GM04503 (cell line): ENCODE measurements at regions not wholly inside any gene's neighbourhood (a gene's known extent, or its start where the extent isn't known, plus 50 kb on each side); places are given as distances from the start of the nearest gene placed in this dataset.
A peak's percentile ranks its signal among the peaks of the same experiment; 100 is the strongest.

Source experiments
- DNase-seq: peaks from one replicate; pipeline ENCODE4 v3.0.0-alpha.2; 2012; ENCODE audit warnings: low read depth

- DNase-seq: peak; percentile 26
These were observed 89.0 kb upstream of the SLC14A2 start for GRCh38 chr18:45526114-45526841.

DNA sequence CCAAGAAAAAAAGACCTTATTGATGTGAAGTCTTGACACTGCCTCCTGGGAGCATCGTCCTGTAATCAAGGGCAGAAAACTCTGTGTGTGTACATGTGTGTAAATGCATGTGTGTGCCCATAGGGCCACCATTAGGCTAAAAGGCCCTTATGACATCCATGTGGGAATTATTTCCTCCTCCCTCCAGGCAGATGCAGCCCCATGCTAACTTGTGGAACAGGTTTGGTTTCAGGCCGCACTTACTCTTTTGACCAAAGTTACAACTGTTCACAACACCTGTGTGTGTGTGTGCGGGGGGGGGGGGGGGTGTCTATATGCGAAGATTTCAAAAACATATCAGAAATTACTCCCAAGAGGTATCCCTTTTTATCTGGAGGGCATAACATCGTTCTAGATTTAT is 87.4 kb upstream of the SLC14A2 start:
- DNase-seq: no peak

DNA sequence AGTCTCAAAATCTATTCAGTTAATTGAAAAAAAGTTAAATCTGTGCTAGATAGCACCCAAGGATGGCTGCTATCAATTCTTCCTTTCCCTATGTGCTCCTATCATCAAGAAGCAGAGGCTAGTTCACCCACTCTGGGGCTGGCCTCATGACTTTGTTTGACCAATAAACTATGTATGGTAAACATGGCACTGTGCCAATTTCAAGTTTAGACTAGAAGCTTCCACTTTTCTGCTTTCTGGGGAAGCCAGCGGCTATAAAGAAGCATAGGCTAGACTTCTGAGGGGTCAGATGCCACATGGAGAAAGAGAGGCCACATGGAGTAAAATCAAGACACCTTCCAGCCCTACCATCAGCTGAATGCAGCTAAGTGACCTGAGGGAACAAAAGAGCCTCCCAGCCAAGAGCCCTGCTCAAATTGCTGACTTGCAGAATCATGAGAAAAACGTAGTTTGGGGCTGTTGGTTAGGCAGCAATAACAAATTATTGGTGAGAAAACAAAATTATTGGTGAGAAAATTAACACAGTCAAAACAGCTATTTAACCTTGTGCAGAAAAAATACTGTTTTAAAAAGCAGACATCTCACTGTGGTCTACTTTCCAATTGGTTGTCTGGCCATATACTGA is 86.5 kb upstream of the SLC14A2 start:
- DNase-seq: no peak

GRCh38 chr18:45538444-45538843 is 76.8 kb upstream of the SLC14A2 start:
- no peak for DNase-seq

GRCh38 chr18:45539491-45539891 is 75.8 kb upstream of the SLC14A2 start:
- no peak for DNase-seq

- DNase-seq: no peak
These were observed 75.2 kb upstream of the SLC14A2 start for GRCh38 chr18:45540125-45540524.

- DNase-seq: no peak
These were observed 73.9 kb upstream of the SLC14A2 start for GRCh38 chr18:45541421-45541820.

- DNase-seq: no peak
These were observed 73.2 kb upstream of the SLC14A2 start for GRCh38 chr18:45542043-45542442.

DNA sequence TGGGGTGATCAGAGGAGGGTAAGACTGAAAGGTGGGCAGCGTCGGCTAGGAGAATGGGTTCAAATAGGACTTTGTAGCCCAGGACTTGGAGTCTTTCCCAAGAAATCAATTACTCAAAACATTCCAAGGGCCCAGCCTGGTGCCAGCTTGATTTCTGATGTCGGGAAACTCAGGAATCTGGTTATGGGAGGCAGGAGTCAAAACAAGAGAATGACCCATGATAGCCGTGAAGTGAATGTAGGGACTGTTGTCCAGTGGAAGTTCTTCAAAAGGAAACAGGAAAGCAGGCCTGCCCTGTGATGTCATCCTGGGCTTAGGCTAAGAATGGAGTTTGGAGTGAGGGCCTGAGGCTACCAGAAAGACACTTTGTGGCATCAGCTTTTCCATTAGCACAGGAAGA is 67.4 kb upstream of the SLC14A2 start:
- no peak for DNase-seq

- no peak for DNase-seq
These were observed 66.7 kb upstream of the SLC14A2 start for GRCh38 chr18:45548614-45549013.

DNA sequence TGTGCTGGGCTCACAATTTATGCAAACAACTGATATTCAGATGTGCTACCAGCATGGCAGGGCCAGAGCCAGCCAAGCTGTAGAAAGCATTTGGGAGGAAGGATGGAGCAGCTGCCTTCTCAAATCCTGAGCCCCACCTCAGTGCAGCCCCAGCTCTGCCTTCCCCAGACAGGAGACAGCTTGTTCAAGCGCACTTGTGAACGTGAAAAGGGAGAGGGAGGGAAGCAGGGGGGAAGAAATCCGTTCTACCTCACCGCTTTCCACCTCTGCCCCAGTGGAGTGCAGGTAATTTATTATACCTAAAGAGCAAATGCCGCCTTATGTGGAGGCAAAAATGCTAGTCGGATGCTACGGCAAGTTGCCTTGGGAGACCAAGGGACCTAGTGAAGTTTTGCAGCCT is 66.0 kb upstream of the SLC14A2 start:
- no peak for DNase-seq

GRCh38 chr18:45551142-45551815 is 64.0 kb upstream of the SLC14A2 start:
- no peak for DNase-seq

GRCh38 chr18:45553723-45554388 is 61.4 kb upstream of the SLC14A2 start:
- no peak for DNase-seq

GRCh38 chr18:45554389-45554737 is 60.9 kb upstream of the SLC14A2 start:
- DNase-seq: no peak

DNA sequence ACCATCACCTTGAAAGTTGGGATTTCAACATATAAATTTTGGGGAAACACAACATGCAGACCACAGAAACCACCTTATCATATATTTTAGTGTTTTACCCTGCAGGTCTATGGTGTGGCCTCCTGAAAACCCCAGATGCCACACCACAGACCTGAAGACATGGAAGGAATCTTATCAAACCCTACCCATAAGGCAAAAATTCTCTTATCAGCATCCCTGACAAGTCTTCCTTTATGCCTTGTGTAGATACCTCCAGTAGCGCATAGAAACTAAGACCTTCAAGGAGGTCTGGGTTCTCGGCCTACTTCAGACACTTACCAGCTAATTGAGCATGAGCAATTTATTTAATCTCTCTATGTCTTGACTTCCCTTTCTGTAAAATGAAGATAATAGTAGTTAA is 59.1 kb upstream of the SLC14A2 start:
- no peak for DNase-seq

DNA sequence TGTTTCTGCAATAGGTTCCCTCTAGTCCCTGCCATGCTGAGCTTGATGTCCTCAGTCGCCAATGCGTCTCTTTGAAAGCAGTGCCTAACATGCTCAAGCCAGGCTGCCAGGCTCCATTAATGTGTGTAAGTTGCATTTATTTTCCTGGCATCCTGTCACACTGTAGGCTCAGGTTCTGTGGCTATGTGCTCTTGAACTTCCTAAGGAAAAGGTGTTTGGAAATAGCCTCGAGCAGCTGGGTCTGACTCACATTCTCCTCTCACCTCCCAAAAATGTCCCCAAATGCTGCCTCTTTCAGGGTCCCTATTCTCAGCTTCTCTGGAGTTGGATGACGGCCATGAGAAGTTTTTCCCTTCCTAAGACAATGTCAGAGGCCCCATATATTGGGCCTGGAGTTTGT is 58.0 kb upstream of the SLC14A2 start:
- DNase-seq: no peak

DNA sequence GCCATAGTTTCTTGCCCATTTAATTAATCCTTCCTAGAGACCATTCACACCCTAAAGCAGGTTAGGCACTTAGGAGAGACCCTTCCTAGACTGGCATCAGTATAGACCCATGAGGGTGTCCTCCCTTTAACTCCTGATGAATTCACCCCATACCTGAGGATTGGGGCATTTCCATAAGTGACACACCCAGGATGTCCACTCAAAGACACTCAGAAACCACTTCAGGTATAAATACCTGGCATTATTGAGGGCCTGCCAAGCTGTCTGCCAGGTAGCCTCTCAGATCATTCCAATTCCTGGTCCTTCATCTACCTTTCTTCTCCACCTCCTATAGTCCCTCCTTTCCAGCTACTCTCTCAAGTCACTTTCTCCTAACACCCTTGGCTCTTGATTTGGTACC is 57.5 kb upstream of the SLC14A2 start:
- DNase-seq: no peak

- DNase-seq: no peak
These were observed 56.0 kb upstream of the SLC14A2 start for GRCh38 chr18:45559258-45559657.

DNA sequence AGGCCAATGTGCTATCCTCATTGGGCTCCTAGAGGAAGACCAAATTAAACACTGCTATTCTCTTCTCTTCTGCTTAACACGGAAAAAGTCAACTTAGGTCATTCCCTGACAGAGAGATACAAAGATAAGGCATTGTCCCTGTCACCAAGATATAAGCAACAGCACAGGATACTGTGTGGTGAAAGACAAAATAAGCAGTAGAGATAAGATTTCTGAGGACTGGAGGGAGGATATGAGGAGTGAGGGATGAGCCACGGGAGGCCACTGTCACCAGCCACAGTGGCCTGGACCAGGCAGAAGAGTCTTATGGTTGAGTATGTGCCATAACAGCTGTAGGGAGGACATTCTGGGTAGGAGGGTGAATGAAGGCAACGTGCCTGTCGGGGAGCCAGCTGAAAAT is 54.4 kb upstream of the SLC14A2 start:
- no peak for DNase-seq

DNA sequence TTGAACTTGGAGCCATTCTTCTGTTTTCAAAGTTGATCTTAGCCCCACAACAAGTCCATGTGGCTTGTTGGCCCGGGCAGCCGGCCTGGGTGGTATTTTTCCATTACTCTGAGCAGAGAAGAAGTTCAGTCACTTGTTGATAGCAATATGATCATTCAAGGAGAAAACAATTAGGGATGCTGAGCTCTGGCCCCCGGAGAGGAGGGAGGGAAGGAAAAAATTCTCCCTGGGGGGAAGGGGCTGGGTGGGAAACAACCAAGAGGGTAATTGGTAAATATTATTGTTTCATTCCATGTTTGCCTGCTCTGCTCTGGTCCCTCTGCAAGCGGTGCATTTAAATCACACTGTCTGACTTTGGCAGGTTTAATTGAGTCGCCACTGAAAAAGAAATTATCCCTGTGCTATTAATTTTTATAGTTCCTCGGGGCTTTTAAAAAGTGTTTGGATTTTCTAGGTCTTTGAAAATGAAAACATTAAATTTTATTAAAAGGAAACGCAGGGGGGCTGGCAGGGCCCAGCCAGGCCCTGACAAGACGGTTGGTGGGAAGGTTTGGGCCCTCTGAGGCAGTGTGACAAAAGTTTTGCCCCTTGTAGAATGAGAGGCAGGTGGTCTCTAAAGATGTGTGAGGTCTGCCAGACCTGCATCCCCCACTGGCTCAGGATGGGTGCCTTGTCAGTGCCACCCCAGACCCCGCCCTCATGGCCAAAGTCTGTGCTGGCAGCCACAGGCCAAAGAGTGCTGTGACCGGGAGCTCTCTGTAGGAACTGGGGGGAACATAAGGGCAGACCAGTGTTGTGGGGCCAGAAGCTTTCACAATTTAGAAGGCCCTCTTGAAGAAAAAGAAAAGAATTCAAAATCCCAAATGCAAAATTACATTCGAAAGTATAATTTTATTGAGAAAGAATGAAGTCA is 52.5 kb upstream of the SLC14A2 start:
- DNase-seq: no peak

GRCh38 chr18:45565280-45565970 is 49.9 kb upstream of the SLC14A2 start:
- DNase-seq: no peak
